K562 (cell line): ENCODE measurements at regions not wholly inside any gene's neighbourhood (a gene's known extent, or its start where the extent isn't known, plus 50 kb on each side); places are given as distances from the start of the nearest gene placed in this dataset.

Experiments used
- ATAC-seq: fragments of 200-7000 bp; cut with Tn5 transposase; 3 replicates; pipeline ENCODE4 v1.9.1; 2020; ENCODE audit warnings: moderate library complexity
- BruUV-seq: library from RNA; stranded (reverse); fragments of 400-500 nt; replicated peaks from 2 replicates; lab custom pipeline; 2021; lab: Mats Ljungman, UMichigan
- CTCF ChIA-PET: fragments of 300-600 bp; formaldehyde crosslinking; extraction: SDS; loops from one replicate; lab custom pipeline; 2021; ENCODE audit warnings: low intra/inter-chr PET ratio; lab: Yijun Ruan, JAX
- POLR2A ChIA-PET: fragments of 300-600, 350-650 bp; sonication (Branson Sonifier 250); formaldehyde crosslinking; extraction: SDS; loops from one replicate; lab custom pipeline; 2021; ENCODE audit warnings: antibody characterized with exemption, inconsistent platforms; lab: Yijun Ruan, JAX
- DNase-seq, 4 experiments: peaks; one replicate each; pipeline versions ENCODE4 v3.0.0 to v3.0.0-alpha.2; 2011 to 2018; ENCODE audit warnings: low spot score in 3 of 4, mixed read lengths in 3 of 4; ENCODE audit errors: extremely low read depth in 1 of 4
- FAIRE-seq: peaks from 2 replicates; lab custom pipeline; 2011; peaks lifted over from hg19 to GRCh38; lab: Jason Lieb, UNC
- H2AFZ ChIP-seq: 2 replicates; pipeline ENCODE4 v1.6.0; 2011; ENCODE audit warnings: low read depth, low read length, control low read depth, inconsistent platforms
- H3K27ac ChIP-seq: fragments of 200-600 bp; 3 replicates; pipeline ENCODE4 v1.8.0; 2011; ENCODE audit warnings: low read depth, mild to moderate bottlenecking, control low read depth, inconsistent platforms, low read length, moderate library complexity, mixed read lengths; ENCODE audit errors: extremely low read depth
- H3K27me3 ChIP-seq, 2 experiments: fragments of 300-600 bp in 1 of 2; 2 replicates in 1 of 2; 3 replicates in 1 of 2; pipeline versions ENCODE4 v1.6.0 to v1.8.0; 2011; ENCODE audit warnings: inconsistent platforms in 2 of 2, low read length in 2 of 2, mild to moderate bottlenecking in 1 of 2, mixed read lengths in 1 of 2, moderate library complexity in 1 of 2; ENCODE audit not compliant: control insufficient read depth in 2 of 2, insufficient read depth in 2 of 2
- H3K36me3 ChIP-seq: fragments of 300-600 bp; 3 replicates; pipeline ENCODE4 v1.8.0; 2011; ENCODE audit warnings: mild to moderate bottlenecking, low read length, inconsistent platforms; ENCODE audit not compliant: control insufficient read depth, insufficient read depth
- H3K4me1 ChIP-seq, 2 experiments: fragments of 200-600 bp in 1 of 2; replicated peaks in 1 of 2; 2 replicates in 1 of 2; 3 replicates in 1 of 2; pipeline versions ENCODE4 v1.5.1 to v1.8.0; 2011; ENCODE audit warnings: inconsistent platforms in 2 of 2, low read length in 2 of 2, mild to moderate bottlenecking in 1 of 2, mixed read lengths in 1 of 2, moderate library complexity in 1 of 2; ENCODE audit not compliant: control insufficient read depth in 2 of 2, insufficient read depth in 2 of 2
- H3K4me2 ChIP-seq: 2 replicates; pipeline ENCODE4 v1.6.1; 2011; ENCODE audit warnings: low read length, control low read depth, inconsistent platforms, mixed read lengths; ENCODE audit not compliant: insufficient read depth
- H3K4me3 ChIP-seq: fragments of 200-600 bp; sonication (generic), shearing (Covaris generic); 2 replicates; pipeline ENCODE4 v1.5.1; 2016; ENCODE audit warnings: control low read depth, inconsistent platforms
- H3K79me2 ChIP-seq: fragments of 200-600 bp; 3 replicates; pipeline ENCODE4 v1.8.0; 2011; ENCODE audit warnings: low read length, inconsistent platforms; ENCODE audit not compliant: control insufficient read depth, insufficient read depth
- H3K9ac ChIP-seq, 2 experiments: 2 replicates each; pipeline versions ENCODE4 v1.6.0 to v1.6.1; 2011; ENCODE audit warnings: low read depth in 2 of 2, low read length in 2 of 2, control low read depth in 1 of 2, inconsistent platforms in 1 of 2, mild to moderate bottlenecking in 1 of 2, mixed read lengths in 1 of 2; ENCODE audit not compliant: insufficient read depth in 1 of 2
- H3K9me1 ChIP-seq: one replicate; pipeline ENCODE4 v1.6.0; 2011; ENCODE audit warnings: inconsistent platforms, mild to moderate bottlenecking, low read length, moderate library complexity; ENCODE audit not compliant: control insufficient read depth, insufficient read depth
- H3K9me3 ChIP-seq: replicated peaks from 2 replicates; pipeline ENCODE4 v1.5.1; 2011; ENCODE audit warnings: low read depth, low read length, inconsistent platforms; ENCODE audit not compliant: control insufficient read depth, insufficient read depth
- H4K20me1 ChIP-seq: replicated peaks from 2 replicates; pipeline ENCODE4 v1.6.1; 2011; ENCODE audit warnings: low read length, inconsistent platforms, mixed read lengths; ENCODE audit not compliant: control insufficient read depth, insufficient read depth
- CHD2 ChIP-seq: IDR thresholded peaks from 2 replicates; pipeline ENCODE4 v1.6.1; 2011; ENCODE audit warnings: low read depth, low read length
- GATAD2A ChIP-seq: fragments of 450-650 bp; IDR thresholded peaks from 2 replicates; pipeline ENCODE4 v1.6.1; 2017
- KAT2B ChIP-seq: IDR thresholded peaks from one replicate; pipeline ENCODE4 v1.6.1; 2012; ENCODE audit warnings: low read depth, mild to moderate bottlenecking, control low read depth, inconsistent platforms, low read length, moderate library complexity
- KLF6 ChIP-seq: fragments of 250-450 bp; sonication (Bioruptor Pico); IDR thresholded peaks from 2 replicates; pipeline ENCODE4 v1.4.0; 2020; ENCODE audit warnings: mild to moderate bottlenecking, moderate library complexity, borderline replicate concordance
- NCOA2 ChIP-seq, 2 experiments: fragments of 450-650 bp; IDR thresholded peaks; 2 replicates each; pipeline ENCODE4 v1.6.1; 2018; ENCODE audit warnings: mild to moderate bottlenecking in 2 of 2, moderate library complexity in 1 of 2; ENCODE audit not compliant: partially characterized antibody in 2 of 2
- NEUROD1 ChIP-seq: fragments of 150-350 bp; IDR thresholded peaks from 2 replicates; pipeline ENCODE4 v1.6.1; 2014; ENCODE audit warnings: borderline replicate concordance, low read length, low read depth; ENCODE audit not compliant: partially characterized antibody
- POLR2H ChIP-seq: IDR thresholded peaks from 2 replicates; pipeline ENCODE4 v1.6.1; 2016; ENCODE audit warnings: missing genetic modification characterization, low read depth, mild to moderate bottlenecking, control low read depth, missing compliant biosample characterization, moderate library complexity
- SAFB2 ChIP-seq: fragments of 200-400 bp; formaldehyde crosslinking; IDR thresholded peaks from 2 replicates; pipeline ENCODE4 v1.6.1; 2018; ENCODE audit warnings: borderline replicate concordance, low read length, low read depth, moderate library complexity; ENCODE audit not compliant: severe bottlenecking
- SAP30 ChIP-seq: fragments of 200-600 bp; sonication (generic); IDR thresholded peaks from 2 replicates; pipeline ENCODE4 v1.6.1; 2012; ENCODE audit warnings: borderline replicate concordance, low read depth, mild to moderate bottlenecking, moderate library complexity, low read length, control low read depth, inconsistent platforms; ENCODE audit not compliant: insufficient read depth, poor library complexity, severe bottlenecking
- TAF7 ChIP-seq: fragments of 450-650 bp; IDR thresholded peaks from 2 replicates; pipeline ENCODE4 v1.6.1; 2016; ENCODE audit warnings: missing genetic modification characterization, missing compliant biosample characterization
- YY1 ChIP-seq, 3 experiments: IDR thresholded peaks; 2 replicates each; pipeline ENCODE4 v1.6.1; 2011; ENCODE audit warnings: low read length in 2 of 3, mild to moderate bottlenecking in 2 of 3, moderate library complexity in 2 of 3, borderline replicate concordance in 1 of 3, control low read depth in 1 of 3, low read depth in 1 of 3; ENCODE audit not compliant: insufficient read depth in 3 of 3, insufficient replicate concordance in 2 of 3, control insufficient read depth in 1 of 3, insufficient read length in 1 of 3; ENCODE audit errors: extremely low read depth in 1 of 3
- ZNF311 ChIP-seq: fragments of 250-450 bp; sonication (Bioruptor Pico); IDR thresholded peaks from 2 replicates; pipeline ENCODE4 v1.4.0; 2020; ENCODE audit warnings: mild to moderate bottlenecking, moderate library complexity
- ZNF316 ChIP-seq: fragments of 450-650 bp; IDR thresholded peaks from 2 replicates; pipeline ENCODE4 v1.6.1; 2016
- ZZZ3 ChIP-seq: fragments of 450-650 bp; IDR thresholded peaks from 2 replicates; pipeline ENCODE4 v1.6.1; 2016; ENCODE audit warnings: antibody characterized with exemption, mild to moderate bottlenecking, moderate library complexity
- WGBS: fragments of 100-300 bp; shearing (Covaris generic); methylation state at CpG from one replicate; pipeline ENCODE4 v1.1.6; 2016; ENCODE audit warnings: low coverage, mixed read lengths; ENCODE audit not compliant: insufficient coverage; ENCODE audit errors: missing lambda C conversion rate; 5-methylcytosine and 5-hydroxymethylcytosine counted together
- in situ Hi-C: fragments of 300-500 bp; cut with MboI; formaldehyde crosslinking; loops from 4 replicates; pipeline ENCODE4 v1.15.0; 2018; ENCODE audit warnings: inconsistent platforms, mixed read lengths
- intact Hi-C: fragments of 100-400 bp; cut with micrococcal nuclease; formaldehyde crosslinking; loops from 2 replicates; pipeline ENCODE4 v1.14.2; 2022
- TF ChIP-seq, protein P1 (sequence below), 2 experiments: IDR thresholded peaks; 2 replicates each; pipeline ENCODE4 v1.6.1; 2011; ENCODE audit warnings: borderline replicate concordance in 1 of 2, control low read depth in 1 of 2, low read depth in 1 of 2, low read length in 1 of 2, mild to moderate bottlenecking in 1 of 2, mixed read lengths in 1 of 2, moderate library complexity in 1 of 2; ENCODE audit not compliant: insufficient read depth in 1 of 2, insufficient read length in 1 of 2, poor library complexity in 1 of 2, severe bottlenecking in 1 of 2; ENCODE audit errors: extremely low read depth in 1 of 2
- TF ChIP-seq, protein P2 (sequence below): sonication (generic); formaldehyde crosslinking; IDR thresholded peaks from 2 replicates; pipeline ENCODE4 v1.8.0; 2023; ENCODE audit warnings: mild to moderate bottlenecking, missing genetic modification reagents

DNA sequence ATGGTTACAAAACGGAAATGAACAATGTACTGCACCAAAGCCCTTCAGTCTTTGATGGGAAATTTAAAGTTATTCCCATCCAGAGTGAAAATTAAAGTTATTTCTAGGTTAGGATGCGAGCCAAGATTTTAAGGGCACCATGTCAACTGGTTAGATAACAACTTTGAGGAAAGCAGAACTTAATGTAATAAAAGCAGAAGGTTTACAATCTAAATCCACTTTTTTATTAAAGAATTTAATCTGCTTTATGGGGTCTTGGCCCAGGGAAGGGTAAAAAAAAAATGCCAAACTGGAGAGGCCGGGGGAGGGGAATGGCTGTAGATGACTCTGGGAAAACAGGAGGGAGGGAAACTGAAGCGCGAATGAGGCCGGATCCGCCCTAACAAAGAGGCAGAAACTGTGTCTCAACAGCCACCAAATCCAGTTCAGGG lies 108.2 kb upstream of the ATF7IP start:
- Histone ChIP-seq H3K4me2 (peak overlapping the region; percentile 81), H3K4me1 (peaks cover 19 to 37% of the 10 kb centered on the region in 2 experiments), H3K79me2 (no peaks in the 10 kb centered on the region), H3K27me3 (no peaks in the 10 kb centered on the region), H3K9ac (peak overlapping the region in 1 of 2 experiments; percentile 68; a peak in 2 of 4 replicates), H4K20me1 (no peaks in the 10 kb centered on the region), H3K9me3 (peaks cover 23% of the 10 kb centered on the region), H3K4me3 (no peak overlapping the region), H3K36me3 (no peaks in the 10 kb centered on the region), H3K9me1 (no peaks in the 10 kb centered on the region), H3K27ac (peak overlapping the region; percentile 98), H2AFZ (peak overlapping the region; percentile 86)
- in situ Hi-C loops = loop anchor here (10.0 kb wide), 1 partner anchor 107 kb away; the partner anchor contains the start of gene ATF7IP
- intact Hi-C loops = loop anchor here (1.0 to 5.0 kb wide), 3 partner anchors 60 to 197 kb away; no protein-coding TSS in a partner anchor
- ChIA-PET CTCF (no interaction called here), POLR2A (interaction anchor here (0.7 to 2.1 kb wide), 11 partner anchors 10 to 337 kb away, joined by 3 to 16 read pairs (median 3); partner anchors contain the start of gene ATF7IP)
- FAIRE-seq (no peak), ATAC-seq (peak; percentile 84), DNase-seq (peak in 1 of 4 experiments; percentile 77)
- BruUV-seq = TSS peak; percentile 69
- 3% methylated on average over 7 of the region's 7 CpGs for WGBS
- TF ChIP-seq SAP30 (no peak), ZNF316 (0 out of 2 replicates have a peak, but pooled peaks have one; percentile 2), CHD2 (peak; percentile 17; the same call in 1 of the 2 replicates), YY1 (IDR thresholded peaks at IDR 0.05; ENCODE audit: borderline replicate concordance in 1 of 3, control insufficient read depth in 1 of 3, extremely low read depth in 1 of 3, insufficient read depth in 3 of 3, insufficient read length in 1 of 3, insufficient replicate concordance in 2 of 3, low read depth in 1 of 3, low read length in 2 of 3) (peak in 1 of 3 experiments; percentile 46), ZZZ3 (no peak), KAT2B (no peak), GATAD2A (0 out of 2 replicates have a peak, but pooled peaks have one; percentile 12), KLF6 (CRISPR knock-in tag) (peak; percentile 58; the same call in 1 of the 2 replicates), POLR2H (tag) (peak; percentile 64; the same call in 1 of the 2 replicates), NCOA2 (IDR thresholded peaks at IDR 0.05; ENCODE audit: partially characterized antibody in 2 of 2) (no peak), ZNF311 (CRISPR knock-in tag) (0 out of 2 replicates have a peak, but pooled peaks have one; percentile 15), NEUROD1 (no peak), TAF7 (tag) (no peak), SAFB2 (no peak)
- TF ChIP-seq, protein P1, sequence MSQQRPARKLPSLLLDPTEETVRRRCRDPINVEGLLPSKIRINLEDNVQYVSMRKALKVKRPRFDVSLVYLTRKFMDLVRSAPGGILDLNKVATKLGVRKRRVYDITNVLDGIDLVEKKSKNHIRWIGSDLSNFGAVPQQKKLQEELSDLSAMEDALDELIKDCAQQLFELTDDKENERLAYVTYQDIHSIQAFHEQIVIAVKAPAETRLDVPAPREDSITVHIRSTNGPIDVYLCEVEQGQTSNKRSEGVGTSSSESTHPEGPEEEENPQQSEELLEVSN (IDR thresholded peaks at IDR 0.05; ENCODE audit: borderline replicate concordance in 1 of 2, extremely low read depth in 1 of 2, insufficient read depth in 1 of 2, insufficient read length in 1 of 2, low read depth in 1 of 2, low read length in 1 of 2, poor library complexity in 1 of 2, severe bottlenecking in 1 of 2) = peak; percentile 47 to 74
- TF ChIP-seq, protein P2, sequence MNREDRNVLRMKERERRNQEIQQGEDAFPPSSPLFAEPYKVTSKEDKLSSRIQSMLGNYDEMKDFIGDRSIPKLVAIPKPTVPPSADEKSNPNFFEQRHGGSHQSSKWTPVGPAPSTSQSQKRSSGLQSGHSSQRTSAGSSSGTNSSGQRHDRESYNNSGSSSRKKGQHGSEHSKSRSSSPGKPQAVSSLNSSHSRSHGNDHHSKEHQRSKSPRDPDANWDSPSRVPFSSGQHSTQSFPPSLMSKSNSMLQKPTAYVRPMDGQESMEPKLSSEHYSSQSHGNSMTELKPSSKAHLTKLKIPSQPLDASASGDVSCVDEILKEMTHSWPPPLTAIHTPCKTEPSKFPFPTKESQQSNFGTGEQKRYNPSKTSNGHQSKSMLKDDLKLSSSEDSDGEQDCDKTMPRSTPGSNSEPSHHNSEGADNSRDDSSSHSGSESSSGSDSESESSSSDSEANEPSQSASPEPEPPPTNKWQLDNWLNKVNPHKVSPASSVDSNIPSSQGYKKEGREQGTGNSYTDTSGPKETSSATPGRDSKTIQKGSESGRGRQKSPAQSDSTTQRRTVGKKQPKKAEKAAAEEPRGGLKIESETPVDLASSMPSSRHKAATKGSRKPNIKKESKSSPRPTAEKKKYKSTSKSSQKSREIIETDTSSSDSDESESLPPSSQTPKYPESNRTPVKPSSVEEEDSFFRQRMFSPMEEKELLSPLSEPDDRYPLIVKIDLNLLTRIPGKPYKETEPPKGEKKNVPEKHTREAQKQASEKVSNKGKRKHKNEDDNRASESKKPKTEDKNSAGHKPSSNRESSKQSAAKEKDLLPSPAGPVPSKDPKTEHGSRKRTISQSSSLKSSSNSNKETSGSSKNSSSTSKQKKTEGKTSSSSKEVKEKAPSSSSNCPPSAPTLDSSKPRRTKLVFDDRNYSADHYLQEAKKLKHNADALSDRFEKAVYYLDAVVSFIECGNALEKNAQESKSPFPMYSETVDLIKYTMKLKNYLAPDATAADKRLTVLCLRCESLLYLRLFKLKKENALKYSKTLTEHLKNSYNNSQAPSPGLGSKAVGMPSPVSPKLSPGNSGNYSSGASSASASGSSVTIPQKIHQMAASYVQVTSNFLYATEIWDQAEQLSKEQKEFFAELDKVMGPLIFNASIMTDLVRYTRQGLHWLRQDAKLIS = no peak
